ENCODE measurements at regions not wholly inside any gene's neighbourhood (a gene's known extent, or its start where the extent isn't known, plus 50 kb on each side); places are given as distances from the start of the nearest gene placed in this dataset.

DNA sequence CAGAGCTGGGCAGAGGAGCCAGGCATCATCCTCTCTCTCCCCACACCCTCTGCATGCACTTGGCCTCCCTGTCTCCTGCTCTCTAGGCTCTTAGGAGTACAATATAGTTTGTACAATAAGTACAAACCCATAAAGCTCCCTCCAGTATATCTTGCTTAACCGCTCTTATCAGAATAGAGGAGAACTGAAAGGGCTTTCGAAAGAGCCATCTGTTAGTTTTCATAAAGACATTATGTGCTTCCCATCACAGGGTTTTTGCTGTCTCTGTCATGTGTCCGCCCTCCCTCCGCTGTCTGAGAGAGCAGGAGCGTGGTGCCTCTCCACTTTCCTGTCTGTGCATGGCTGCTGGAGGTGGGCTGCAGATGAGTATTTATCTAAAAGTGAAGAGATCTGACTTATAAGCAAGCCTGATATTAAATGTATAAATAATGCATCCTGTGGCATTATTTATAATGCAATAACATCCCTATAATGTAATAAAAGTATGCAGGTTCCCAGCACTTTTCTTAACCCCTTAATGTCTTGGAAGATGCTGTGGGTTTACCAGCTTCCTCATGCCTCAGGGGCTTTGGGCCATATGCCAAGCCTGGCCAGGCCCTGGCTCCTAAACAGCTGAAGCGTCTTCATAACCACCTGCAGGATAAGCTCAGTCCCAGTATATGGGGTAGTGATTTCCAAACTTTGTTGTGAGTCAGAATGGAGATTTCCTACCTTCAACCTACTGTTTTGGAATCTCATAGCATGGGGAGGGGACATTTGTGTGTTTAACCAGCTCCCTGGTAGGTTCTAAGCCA lies 297.1 kb downstream of the DHX35 start:
- Histone ChIP-seq H3K27ac (ENCODE audit: low read depth) (no peak overlapping the region), H2AFZ (no peak overlapping the region), H3F3A (replicated peaks; ENCODE audit: low read depth) (no peaks in the 10 kb centered on the region), H3K4me2 (no peak overlapping the region), H3K79me2 (replicated peaks; ENCODE audit: insufficient read depth) (no peaks in the 10 kb centered on the region), H3K4me3 (no peak overlapping the region), H3K9me2 (ENCODE audit: insufficient read depth) (no peaks in the 10 kb centered on the region), H3K36me3 (ENCODE audit: insufficient read depth) (no peaks in the 10 kb centered on the region), H3K4me1 (ENCODE audit: insufficient read depth) (no peaks in the 10 kb centered on the region), H4K20me1 (replicated peaks; ENCODE audit: insufficient read depth) (no peaks in the 10 kb centered on the region), H3K27me3 (ENCODE audit: insufficient read depth) (no peaks in the 10 kb centered on the region)
- H3K27ac Mint-ChIP-seq, result no peak overlapping the region
- H3K9me3 Mint-ChIP-seq, result no peaks in the 10 kb centered on the region
- H3K4me3 Mint-ChIP-seq, result no peak overlapping the region
- no peaks in the 10 kb centered on the region; the same call in 2 of the 3 replicates for H3K4me1 Mint-ChIP-seq
- no peaks in the 10 kb centered on the region for H3K36me3 Mint-ChIP-seq (ENCODE audit: low read depth)
- DNase-seq (ENCODE audit: low spot score) (no peak), ATAC-seq (no peak)
- TF ChIP-seq STAT1 (IDR thresholded peaks at IDR 0.05; ENCODE audit: unreplicated experiment) (no peak), EZH2phosphoT487 (IDR thresholded peaks at IDR 0.05; ENCODE audit: unreplicated experiment) (no peak), ZNF114 (CRISPR knock-in tag; IDR thresholded peaks at IDR 0.05) (no peak), EZH2 (IDR thresholded peaks at IDR 0.05; ENCODE audit: low read depth, unreplicated experiment) (no peak), NANOG (IDR thresholded peaks at IDR 0.05; ENCODE audit: borderline replicate concordance) (no peak), CREB1 (CRISPR knock-in tag; IDR thresholded peaks at IDR 0.05; ENCODE audit: low read depth) (no peak), JUNB (IDR thresholded peaks at IDR 0.05; ENCODE audit: unreplicated experiment) (no peak), ETS1 (IDR thresholded peaks at IDR 0.05) (no peak), POLR2AphosphoS5 (IDR thresholded peaks at IDR 0.05; ENCODE audit: low read depth) (no peak), ZNF331 (CRISPR knock-in tag; IDR thresholded peaks at IDR 0.05; ENCODE audit: low read depth) (no peak)
- TF ChIP-seq, protein P1, sequence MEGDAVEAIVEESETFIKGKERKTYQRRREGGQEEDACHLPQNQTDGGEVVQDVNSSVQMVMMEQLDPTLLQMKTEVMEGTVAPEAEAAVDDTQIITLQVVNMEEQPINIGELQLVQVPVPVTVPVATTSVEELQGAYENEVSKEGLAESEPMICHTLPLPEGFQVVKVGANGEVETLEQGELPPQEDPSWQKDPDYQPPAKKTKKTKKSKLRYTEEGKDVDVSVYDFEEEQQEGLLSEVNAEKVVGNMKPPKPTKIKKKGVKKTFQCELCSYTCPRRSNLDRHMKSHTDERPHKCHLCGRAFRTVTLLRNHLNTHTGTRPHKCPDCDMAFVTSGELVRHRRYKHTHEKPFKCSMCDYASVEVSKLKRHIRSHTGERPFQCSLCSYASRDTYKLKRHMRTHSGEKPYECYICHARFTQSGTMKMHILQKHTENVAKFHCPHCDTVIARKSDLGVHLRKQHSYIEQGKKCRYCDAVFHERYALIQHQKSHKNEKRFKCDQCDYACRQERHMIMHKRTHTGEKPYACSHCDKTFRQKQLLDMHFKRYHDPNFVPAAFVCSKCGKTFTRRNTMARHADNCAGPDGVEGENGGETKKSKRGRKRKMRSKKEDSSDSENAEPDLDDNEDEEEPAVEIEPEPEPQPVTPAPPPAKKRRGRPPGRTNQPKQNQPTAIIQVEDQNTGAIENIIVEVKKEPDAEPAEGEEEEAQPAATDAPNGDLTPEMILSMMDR (conservative IDR thresholded peaks at IDR 0.05; ENCODE audit: low read depth in 2 of 2), result no peak
- TF ChIP-seq, protein P2, sequence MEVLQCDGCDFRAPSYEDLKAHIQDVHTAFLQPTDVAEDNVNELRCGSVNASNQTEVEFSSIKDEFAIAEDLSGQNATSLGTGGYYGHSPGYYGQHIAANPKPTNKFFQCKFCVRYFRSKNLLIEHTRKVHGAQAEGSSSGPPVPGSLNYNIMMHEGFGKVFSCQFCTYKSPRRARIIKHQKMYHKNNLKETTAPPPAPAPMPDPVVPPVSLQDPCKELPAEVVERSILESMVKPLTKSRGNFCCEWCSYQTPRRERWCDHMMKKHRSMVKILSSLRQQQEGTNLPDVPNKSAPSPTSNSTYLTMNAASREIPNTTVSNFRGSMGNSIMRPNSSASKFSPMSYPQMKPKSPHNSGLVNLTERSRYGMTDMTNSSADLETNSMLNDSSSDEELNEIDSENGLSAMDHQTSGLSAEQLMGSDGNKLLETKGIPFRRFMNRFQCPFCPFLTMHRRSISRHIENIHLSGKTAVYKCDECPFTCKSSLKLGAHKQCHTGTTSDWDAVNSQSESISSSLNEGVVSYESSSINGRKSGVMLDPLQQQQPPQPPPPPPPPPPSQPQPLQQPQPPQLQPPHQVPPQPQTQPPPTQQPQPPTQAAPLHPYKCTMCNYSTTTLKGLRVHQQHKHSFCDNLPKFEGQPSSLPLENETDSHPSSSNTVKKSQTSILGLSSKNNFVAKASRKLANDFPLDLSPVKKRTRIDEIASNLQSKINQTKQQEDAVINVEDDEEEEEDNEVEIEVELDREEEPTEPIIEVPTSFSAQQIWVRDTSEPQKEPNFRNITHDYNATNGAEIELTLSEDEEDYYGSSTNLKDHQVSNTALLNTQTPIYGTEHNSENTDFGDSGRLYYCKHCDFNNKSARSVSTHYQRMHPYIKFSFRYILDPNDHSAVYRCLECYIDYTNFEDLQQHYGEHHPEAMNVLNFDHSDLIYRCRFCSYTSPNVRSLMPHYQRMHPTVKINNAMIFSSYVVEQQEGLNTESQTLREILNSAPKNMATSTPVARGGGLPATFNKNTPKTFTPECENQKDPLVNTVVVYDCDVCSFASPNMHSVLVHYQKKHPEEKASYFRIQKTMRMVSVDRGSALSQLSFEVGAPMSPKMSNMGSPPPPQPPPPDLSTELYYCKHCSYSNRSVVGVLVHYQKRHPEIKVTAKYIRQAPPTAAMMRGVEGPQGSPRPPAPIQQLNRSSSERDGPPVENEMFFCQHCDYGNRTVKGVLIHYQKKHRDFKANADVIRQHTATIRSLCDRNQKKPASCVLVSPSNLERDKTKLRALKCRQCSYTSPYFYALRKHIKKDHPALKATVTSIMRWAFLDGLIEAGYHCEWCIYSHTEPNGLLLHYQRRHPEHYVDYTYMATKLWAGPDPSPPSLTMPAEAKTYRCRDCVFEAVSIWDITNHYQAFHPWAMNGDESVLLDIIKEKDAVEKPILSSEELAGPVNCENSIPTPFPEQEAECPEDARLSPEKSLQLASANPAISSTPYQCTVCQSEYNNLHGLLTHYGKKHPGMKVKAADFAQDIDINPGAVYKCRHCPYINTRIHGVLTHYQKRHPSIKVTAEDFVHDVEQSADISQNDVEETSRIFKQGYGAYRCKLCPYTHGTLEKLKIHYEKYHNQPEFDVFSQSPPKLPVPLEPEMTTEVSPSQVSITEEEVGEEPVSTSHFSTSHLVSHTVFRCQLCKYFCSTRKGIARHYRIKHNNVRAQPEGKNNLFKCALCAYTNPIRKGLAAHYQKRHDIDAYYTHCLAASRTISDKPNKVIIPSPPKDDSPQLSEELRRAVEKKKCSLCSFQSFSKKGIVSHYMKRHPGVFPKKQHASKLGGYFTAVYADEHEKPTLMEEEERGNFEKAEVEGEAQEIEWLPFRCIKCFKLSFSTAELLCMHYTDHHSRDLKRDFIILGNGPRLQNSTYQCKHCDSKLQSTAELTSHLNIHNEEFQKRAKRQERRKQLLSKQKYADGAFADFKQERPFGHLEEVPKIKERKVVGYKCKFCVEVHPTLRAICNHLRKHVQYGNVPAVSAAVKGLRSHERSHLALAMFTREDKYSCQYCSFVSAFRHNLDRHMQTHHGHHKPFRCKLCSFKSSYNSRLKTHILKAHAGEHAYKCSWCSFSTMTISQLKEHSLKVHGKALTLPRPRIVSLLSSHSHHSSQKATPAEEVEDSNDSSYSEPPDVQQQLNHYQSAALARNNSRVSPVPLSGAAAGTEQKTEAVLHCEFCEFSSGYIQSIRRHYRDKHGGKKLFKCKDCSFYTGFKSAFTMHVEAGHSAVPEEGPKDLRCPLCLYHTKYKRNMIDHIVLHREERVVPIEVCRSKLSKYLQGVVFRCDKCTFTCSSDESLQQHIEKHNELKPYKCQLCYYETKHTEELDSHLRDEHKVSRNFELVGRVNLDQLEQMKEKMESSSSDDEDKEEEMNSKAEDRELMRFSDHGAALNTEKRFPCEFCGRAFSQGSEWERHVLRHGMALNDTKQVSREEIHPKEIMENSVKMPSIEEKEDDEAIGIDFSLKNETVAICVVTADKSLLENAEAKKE (CRISPR knock-in tag; IDR thresholded peaks at IDR 0.05), result no peak
- H3K27me3 Mint-ChIP-seq (ENCODE audit: insufficient read depth, low read depth, poor library complexity), result peaks cover 4% of the 10 kb centered on the region
